GM19023 (cell line): ENCODE measurements at regions not wholly inside any gene's neighbourhood (a gene's known extent, or its start where the extent isn't known, plus 50 kb on each side); places are given as distances from the start of the nearest gene placed in this dataset.

Experiments used
- ATAC-seq: cut with Tn5 transposase; IDR thresholded peaks from one replicate; pipeline ENCODE4 v1.9.1; 2021; ENCODE audit warnings: mild to moderate bottlenecking, moderate library complexity; ENCODE audit not compliant: unreplicated experiment

DNA sequence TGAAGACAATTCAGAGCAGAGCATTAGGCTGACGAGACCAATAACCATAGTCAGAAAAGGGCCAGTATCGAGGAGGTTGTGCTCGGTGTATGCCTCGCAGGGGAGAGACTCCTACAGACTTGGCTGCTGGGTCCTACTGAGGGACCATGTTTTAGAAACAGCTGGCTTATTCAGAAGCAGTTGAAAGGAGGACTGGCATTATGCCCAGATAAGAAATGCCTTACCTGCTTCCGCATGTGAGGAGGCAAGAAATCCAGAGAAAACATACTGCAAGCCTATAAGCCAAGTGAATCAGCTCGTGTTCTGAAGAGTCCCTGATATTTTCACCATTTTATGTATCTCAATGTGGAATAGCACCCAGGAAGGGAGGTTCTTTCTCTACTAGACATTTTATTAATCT is 434.7 kb downstream of the GRB14 start:
- no peak for ATAC-seq

- ATAC-seq: no peak
These were observed 439.1 kb downstream of the GRB14 start for GRCh38 chr2:164182116-164182627.

- no peak for ATAC-seq
These were observed 442.3 kb downstream of the GRB14 start for GRCh38 chr2:164178835-164179465.

DNA sequence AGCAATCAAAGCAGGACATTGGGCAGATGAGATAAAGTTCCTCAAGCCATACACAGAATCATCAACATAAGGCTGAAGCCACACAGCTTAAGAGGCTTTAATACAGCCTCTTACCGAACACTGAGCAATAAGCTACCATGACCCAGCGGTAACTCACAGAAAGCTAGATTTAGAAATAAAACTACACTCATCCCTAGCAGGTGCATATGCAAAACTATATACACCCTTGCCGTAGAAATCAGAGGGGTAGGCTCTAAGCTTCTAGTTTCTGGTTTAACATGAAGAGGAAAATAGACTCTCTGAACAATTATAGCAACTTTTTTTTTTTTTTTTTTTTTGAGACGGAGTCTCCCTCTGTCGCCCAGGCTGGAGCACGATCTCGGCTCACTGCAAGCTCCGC is 428.8 kb upstream of the FIGN start:
- no peak for ATAC-seq

DNA sequence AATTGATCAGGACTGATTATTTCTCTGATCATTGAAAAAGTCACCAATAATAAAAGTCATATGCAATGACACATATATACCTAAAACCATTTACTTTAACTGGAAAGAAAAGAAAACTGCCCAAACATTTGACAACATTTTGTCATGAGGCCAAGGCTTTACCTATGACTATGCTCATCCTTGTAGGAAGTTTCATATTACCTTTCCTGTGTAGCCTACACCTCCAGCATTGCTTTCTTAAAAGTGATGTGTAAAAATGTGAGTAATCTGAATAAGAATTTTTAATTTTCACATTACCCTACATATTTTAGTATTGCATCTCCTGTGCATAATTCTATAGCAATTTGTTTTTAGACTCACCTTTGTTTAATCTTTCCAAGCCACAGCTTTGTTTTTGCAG is 419.8 kb upstream of the FIGN start:
- ATAC-seq: no peak

- ATAC-seq: no peak
These were observed 415.7 kb upstream of the FIGN start for GRCh38 chr2:164151522-164151921.

GRCh38 chr2:164150604-164151003 is 414.8 kb upstream of the FIGN start:
- no peak for ATAC-seq

DNA sequence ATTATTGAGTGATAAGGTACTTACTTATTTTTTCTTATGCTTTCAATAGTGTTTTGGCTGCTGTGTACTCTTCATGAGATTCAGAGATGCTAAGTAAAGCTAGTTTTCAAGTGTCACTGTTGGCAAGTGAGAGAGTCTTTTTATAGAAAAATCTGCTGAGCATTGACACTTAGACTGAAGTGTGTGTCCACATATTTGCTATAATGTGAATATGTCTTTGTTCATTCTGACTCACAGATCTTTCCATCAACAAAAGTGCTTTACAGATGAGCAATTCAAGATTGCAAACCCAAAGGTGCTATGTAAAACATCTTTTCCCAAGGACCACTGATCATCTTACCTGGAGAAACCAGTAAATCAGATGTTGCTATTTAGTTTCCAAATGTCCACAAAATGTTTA is 410.6 kb upstream of the FIGN start:
- no peak for ATAC-seq

GRCh38 chr2:164145093-164145987 is 409.5 kb upstream of the FIGN start:
- ATAC-seq: no peak

GRCh38 chr2:164143183-164143930 is 407.5 kb upstream of the FIGN start:
- ATAC-seq: no peak

DNA sequence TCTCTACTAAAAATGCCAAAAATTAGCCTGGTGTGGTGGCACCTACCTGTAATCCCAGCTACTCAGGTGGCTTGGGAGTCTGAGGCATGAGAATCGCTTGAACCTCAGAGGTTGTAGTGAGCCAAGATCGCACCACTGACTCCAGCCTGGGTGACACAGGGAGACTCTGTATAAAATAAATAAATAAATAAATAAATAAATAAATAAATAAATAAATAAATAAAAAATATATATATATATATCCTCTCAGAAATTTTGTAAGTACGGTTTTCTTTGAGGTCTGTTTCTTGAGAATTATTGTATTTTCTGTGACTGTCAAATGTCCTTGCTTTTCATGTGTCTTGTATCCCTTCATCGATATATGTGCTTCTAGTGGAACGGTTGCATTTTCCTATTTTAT is 406.9 kb upstream of the FIGN start:
- ATAC-seq: no peak

DNA sequence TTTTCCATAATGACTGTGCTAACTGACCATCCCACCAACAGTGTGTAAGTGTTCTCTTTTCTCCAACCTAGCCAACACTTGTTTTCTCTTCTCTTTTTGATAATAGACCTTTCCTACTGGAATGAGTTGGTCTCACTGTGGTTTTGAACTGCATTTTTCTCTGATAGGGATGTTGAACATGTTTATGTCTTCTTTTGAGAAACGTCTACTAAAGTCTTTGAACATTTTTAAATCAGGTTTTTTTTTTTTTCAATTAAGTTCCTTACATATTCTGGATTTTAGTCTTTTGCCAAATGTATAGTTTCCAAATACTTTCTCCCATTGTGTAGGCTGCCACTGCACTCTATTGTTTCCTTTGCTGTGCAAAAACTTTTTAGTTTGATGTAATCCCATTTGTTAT is 405.5 kb upstream of the FIGN start:
- no peak for ATAC-seq

- no peak for ATAC-seq
These were observed 402.9 kb upstream of the FIGN start for GRCh38 chr2:164138750-164139149.

DNA sequence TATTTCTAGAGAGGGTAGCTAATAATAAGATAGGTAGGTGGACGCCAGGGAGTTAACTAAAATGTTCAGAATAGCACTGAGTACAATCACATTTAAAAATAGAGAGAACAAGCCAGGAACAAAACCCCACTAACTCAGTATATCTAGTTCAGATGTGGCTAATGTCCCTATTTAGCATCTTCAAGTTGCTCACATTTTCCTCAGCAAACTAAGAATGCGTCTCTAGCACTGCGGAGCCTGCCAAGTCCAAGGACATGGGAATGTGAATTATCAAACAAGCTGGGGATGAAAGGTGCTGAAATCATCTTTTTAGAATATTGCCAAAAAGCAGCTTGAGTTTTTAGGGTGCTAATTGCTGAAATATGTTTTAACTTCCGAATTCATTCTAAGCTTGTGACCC is 398.5 kb upstream of the FIGN start:
- no peak for ATAC-seq

- ATAC-seq: no peak
These were observed 392.2 kb upstream of the FIGN start for GRCh38 chr2:164127971-164128527.

GRCh38 chr2:164126960-164127660 is 391.3 kb upstream of the FIGN start:
- ATAC-seq: no peak

DNA sequence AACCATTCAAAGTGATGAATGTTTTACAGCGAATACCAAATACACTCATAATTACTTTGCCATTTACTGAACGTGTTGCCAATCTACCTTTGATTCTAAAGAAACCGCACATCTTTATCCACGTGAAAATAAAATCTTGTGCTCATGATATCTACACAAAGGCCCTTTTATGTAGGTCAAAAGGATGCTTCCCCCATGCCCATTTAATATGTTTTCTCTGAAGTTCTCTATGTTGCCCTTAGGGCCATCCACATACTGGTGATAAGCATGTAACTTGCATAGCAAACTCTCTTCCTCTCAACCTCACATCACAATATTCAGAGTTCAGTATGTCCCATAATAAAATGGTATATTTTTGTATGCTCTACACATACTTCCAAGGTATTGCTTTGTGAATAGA is 380.0 kb upstream of the FIGN start:
- no peak for ATAC-seq

DNA sequence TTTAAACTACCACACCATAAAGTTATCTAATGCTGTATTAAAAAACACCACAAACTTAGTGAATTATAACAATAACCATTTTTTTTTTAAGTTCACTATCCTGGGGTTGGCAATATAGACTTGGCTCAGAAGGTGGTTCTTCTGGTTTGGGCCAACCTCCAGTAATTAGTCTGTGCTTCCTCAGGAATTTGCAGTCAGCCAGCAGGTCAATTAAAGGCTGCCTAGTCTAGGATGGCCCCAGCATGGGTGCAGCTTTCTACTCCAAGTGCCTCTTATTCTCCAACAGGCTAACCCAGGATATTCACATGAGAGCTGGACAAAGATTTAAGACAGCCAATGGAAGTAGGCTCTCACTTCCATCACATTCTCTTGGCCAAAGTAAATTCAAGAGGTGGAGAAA is 379.1 kb upstream of the FIGN start:
- no peak for ATAC-seq

- ATAC-seq: no peak
These were observed 376.3 kb upstream of the FIGN start for GRCh38 chr2:164112105-164112504.

DNA sequence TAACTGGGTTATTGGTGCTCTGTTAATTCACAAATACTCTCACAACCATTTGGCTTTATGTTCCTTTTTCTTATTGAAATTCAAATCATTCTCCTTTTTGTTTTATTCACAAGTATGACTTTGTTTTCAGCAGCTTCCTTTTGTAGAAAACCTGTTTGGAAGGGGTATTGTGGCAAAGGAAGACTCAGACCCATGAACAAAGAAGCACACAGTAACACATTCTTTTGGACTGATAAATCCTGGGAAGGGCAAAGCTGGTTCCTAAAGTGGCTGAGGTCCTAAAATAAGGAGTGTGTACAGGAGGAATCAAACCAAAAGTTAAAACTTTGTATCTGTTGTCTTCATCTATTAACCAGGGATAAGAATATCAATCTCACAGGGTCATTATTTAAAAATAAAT is 374.7 kb upstream of the FIGN start:
- ATAC-seq: no peak

DNA sequence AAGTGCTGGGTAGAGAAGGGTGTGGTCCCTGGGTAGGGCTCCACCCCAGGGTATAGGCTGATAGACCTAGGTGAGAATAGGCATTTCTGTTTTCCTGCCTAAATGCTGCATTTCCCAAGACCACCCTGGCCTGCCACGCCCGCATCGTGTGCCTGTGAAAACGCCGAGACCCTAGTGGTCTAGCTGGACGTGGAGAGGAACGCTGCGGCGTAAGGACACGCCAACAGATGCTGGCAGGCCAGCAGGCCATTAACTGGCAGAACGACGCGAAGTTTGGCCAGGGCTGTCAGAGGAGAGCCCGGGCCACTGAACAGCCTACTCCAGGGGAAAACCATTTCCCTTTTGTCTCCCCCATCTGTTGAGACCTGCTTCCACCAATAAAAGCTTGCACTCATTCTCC is 373.2 kb upstream of the FIGN start:
- no peak for ATAC-seq
